ENCODE measurements at regions not wholly inside any gene's neighbourhood (a gene's known extent, or its start where the extent isn't known, plus 50 kb on each side); places are given as distances from the start of the nearest gene placed in this dataset.
"Not testable (repeated sequence)": the region's sequence is repeated elsewhere in the genome, so short reads cannot be mapped to it uniquely, and the experiment has no call there.

DNA sequence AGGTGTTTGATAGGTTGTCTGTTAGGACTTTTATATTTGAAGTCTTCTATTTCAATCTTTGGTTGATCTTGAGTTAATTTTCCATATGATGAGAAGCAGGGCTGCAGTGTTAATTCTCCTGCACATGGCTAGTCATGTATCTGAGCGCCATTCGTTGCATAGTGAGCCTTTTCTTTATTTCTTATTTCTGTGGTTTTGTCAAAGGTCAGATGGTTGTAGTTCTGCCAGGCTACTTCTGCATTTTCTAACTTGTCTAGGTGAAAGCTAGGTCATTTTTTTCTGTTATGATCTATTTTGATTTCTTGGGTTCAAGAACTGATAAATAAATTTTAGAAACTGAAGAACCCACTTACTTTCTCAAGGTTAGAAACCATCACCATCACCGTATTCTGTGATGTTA lies 56.7 kb downstream of the CCDC74A start:
- DNase-seq, result no peak

DNA sequence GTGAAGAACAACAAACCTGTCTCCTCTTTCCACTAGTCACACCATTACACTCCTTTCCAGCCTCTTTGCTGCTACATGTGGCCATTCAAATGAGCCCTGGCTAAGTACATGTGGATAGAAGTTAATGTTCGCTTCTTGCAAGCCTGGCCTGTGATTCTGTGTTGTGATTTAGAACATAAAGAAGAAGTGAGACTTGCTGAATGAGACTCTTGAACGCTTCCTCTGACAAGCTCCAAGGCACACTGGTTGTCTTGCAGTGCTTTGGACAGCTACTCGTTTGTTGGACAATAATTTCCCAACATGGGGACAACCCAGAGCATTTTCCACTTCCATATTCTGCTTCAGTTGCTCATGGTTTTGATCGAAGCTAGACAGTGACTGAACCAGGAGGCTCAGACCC lies 57.3 kb downstream of the CCDC74A start:
- DNase-seq, result no peak

- no peak for DNase-seq
These were observed 60.6 kb downstream of the CCDC74A start for GRCh38 chr2:131588152-131588873.

GRCh38 chr2:131589126-131589525 lies 61.4 kb downstream of the CCDC74A start:
- not testable (repeated sequence) for DNase-seq

GRCh38 chr2:131590366-131590765 lies 62.7 kb downstream of the CCDC74A start:
- DNase-seq, result no peak

GRCh38 chr2:131590896-131591295 lies 63.2 kb downstream of the CCDC74A start:
- no peak for DNase-seq

DNA sequence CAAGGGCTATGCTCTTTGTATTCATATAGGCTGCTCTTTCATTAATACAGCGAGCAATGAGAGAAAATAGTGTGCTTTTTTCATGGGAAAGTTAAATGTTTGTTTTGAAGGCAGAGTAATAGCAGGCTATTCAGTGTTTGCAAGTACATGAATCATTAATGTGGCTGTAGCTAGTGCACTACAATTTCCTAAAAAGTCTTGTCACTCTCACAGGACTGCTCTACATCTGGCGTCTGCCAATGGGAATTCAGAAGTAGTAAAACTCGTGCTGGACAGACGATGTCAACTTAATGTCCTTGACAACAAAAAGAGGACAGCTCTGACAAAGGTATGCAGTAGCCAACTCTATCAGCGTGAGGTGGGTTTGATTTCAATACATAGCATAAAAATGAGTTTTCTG lies 68.9 kb downstream of the CCDC74A start:
- not testable (repeated sequence) for DNase-seq

DNA sequence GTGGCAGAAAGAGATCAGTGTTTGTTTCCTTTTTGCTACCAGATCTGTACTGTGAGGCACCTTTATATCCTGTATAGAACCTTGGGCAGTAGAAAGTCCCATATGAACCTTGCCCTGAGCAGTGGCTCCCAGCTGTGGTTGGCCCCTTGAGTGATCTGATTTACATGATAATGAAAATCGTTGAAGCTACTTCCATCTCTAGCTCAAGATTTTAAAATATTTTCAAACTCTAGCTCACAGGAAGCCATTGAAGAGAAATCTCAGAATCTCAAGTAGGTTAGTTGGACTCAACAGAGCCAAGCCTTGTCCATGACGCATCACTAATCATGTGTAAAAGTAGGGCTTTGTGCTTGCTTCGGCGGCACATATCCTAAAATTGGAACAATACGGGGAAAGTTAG lies 74.8 kb downstream of the CCDC74A start:
- not testable (repeated sequence) for DNase-seq

DNA sequence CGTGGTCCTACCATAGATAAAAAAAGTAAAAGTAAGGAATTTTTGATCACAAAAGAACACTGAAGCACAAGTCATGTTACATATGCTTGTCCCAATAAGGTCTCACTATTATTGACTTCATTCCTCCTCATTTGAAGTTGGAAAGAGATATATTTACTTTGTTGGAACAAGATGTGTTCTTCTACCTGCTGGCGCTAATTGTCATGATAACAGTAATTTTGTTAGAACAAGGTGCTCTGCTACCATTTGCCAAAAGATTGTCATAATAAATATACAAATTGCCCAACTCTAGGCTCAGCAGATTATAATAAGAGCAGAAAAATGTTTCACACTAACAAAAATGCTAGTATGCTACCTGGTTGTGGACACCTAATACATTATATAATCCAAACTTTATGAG lies 77.0 kb downstream of the CCDC74A start:
- not testable (repeated sequence) for DNase-seq

DNA sequence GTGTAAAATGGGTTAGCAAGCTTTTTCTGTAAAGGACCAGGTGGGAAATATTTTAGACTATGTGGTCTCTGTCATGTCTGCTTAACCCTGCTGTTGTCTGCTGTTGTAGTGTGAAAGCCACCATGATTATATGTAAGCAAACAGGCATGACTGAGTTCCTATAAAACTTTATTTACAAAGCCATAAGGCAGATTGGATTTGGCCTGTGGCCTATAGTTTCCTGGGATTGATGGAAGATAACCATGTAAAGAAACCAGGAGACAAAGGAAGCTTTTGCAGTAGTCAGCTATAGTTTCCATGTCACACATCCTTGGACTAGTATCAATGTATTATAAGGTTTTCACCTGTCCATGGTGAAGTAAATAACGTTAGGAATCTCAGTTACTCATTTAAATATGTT lies 78.7 kb downstream of the CCDC74A start:
- DNase-seq, result not testable (repeated sequence)

GRCh38 chr2:131607056-131607455 lies 79.4 kb downstream of the CCDC74A start:
- not testable (repeated sequence) for DNase-seq

DNA sequence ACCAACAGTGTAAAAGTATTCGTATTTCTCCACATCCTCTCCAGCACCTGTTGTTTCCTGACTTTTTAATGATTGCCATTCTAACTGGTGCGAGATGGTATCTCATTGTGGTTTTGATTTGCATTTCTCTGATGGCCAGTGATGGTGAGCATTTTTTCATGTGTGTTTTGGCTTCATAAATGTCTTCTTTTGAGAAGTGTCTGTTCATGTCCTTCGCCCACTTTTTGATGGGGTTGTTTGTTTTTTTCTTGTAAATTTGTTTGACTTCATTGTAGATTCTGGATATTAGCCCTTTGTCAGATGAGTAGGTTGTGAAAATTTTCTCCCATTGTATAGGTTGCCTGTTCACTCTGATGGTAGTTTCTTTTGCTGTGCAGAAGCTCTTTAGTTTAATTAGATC lies 86.9 kb downstream of the CCDC74A start:
- DNase-seq, result not testable (repeated sequence)

GRCh38 chr2:131618320-131618719 lies 90.6 kb downstream of the CCDC74A start:
- DNase-seq, result not testable (repeated sequence)

- DNase-seq, result not testable (repeated sequence)
These were observed 95.2 kb downstream of the CCDC74A start for GRCh38 chr2:131622874-131623273.

GRCh38 chr2:131626011-131626410 lies 98.3 kb downstream of the CCDC74A start:
- not testable (repeated sequence) for DNase-seq

- DNase-seq, result not testable (repeated sequence)
These were observed 98.9 kb downstream of the CCDC74A start for GRCh38 chr2:131626565-131626964.

- not testable (repeated sequence) for DNase-seq
These were observed 100.1 kb downstream of the CCDC74A start for GRCh38 chr2:131627777-131628176.

GRCh38 chr2:131631648-131632047 lies 104.0 kb downstream of the CCDC74A start:
- not testable (repeated sequence) for DNase-seq

- DNase-seq, result not testable (repeated sequence)
These were observed 105.7 kb downstream of the CCDC74A start for GRCh38 chr2:131633405-131633804.

- not testable (repeated sequence) for DNase-seq
These were observed 106.4 kb downstream of the CCDC74A start for GRCh38 chr2:131633827-131634695.

GRCh38 chr2:131635611-131636010 lies 107.9 kb downstream of the CCDC74A start:
- DNase-seq, result no peak

DNA sequence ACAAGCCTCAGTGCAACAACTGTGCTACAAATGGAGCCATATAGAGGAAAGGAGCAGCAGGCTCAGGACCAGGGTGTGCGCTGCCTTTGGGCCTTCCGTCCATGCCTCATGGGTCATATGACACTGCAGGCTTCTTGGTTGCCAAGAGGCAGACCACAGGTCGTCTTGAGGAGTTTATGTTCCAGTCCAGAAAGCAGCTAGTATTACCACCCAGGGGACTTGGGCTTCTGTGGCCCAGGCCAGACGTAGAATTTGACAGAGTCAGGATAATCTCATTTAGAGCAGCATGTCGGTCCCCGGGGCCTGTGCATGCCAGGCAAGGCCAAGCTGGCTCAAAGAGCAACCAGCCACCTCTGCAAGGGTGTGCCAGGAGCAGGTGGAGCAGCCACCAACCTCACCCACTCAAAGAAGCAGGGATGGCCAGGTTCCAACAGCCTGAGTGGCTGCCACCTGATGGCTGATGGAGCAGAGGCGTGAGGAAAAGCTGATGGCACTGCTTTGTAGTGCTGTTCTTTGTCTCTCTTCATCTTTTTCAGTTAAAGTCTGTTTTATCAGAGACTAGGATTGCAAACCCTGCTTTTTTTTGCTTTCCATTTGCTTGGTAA lies 109.1 kb downstream of the CCDC74A start:
- not testable (repeated sequence) for DNase-seq
